GM12878 (cell line): ENCODE measurements at regions not wholly inside any gene's neighbourhood (a gene's known extent, or its start where the extent isn't known, plus 50 kb on each side); places are given as distances from the start of the nearest gene placed in this dataset.

Experiments used
- ATAC-seq: fragments of 200-7000 bp; cut with Tn5 transposase; 3 replicates; pipeline ENCODE4 v1.9.1; 2020; ENCODE audit warnings: mild to moderate bottlenecking, moderate library complexity
- BruUV-seq: library from RNA; stranded (reverse); fragments of 400-500 nt; replicated peaks from 2 replicates; lab custom pipeline; 2021; lab: Mats Ljungman, UMichigan
- CTCF ChIA-PET: fragments of 300-600 bp; sonication (Branson Sonifier 250); formaldehyde crosslinking; extraction: SDS; loops from one replicate; lab custom pipeline; 2021; ENCODE audit warnings: inconsistent platforms; lab: Yijun Ruan, JAX
- POLR2A ChIA-PET: fragments of 350-600 bp; formaldehyde crosslinking; extraction: SDS; loops from one replicate; lab custom pipeline; 2021; ENCODE audit warnings: inconsistent platforms; lab: Charles Lee
- RAD21 ChIA-PET: fragments of 300-600 bp; sonication (Branson Sonifier 250); formaldehyde crosslinking; loops from one replicate; lab custom pipeline; 2023; ENCODE audit warnings: antibody characterized with exemption; ENCODE audit not compliant: unreplicated experiment; lab: Charles Lee
- SMC1A ChIA-PET: fragments of 300-600 bp; sonication (Branson Sonifier 250); formaldehyde crosslinking; loops from one replicate; lab custom pipeline; 2023; ENCODE audit not compliant: unreplicated experiment, uncharacterized antibody; lab: Charles Lee
- DNase-seq: peaks from one replicate; pipeline ENCODE4 v3.0.0-alpha.2; 2011; ENCODE audit warnings: low read depth, low spot score
- FAIRE-seq: peaks from 3 replicates; lab custom pipeline; 2011; peaks lifted over from hg19 to GRCh38; lab: Jason Lieb, UNC
- H2AFZ ChIP-seq: 2 replicates; pipeline ENCODE4 v1.6.0; 2011; ENCODE audit warnings: low read depth, low read length, control low read depth; ENCODE audit not compliant: control insufficient read depth
- H3K27ac ChIP-seq: 2 replicates; pipeline ENCODE4 v1.5.1; 2011; ENCODE audit warnings: control low read depth; ENCODE audit not compliant: control insufficient read depth, insufficient read depth
- H3K27me3 ChIP-seq, 2 experiments: replicated peaks in 1 of 2; 2 replicates each; pipeline versions ENCODE4 v1.6.0 to v1.6.1; 2011; ENCODE audit warnings: low read length in 1 of 2; ENCODE audit not compliant: control insufficient read depth in 2 of 2, insufficient read depth in 2 of 2
- H3K36me3 ChIP-seq, 2 experiments: 2 replicates each; pipeline ENCODE4 v1.5.1; 2011; ENCODE audit warnings: low read length in 1 of 2; ENCODE audit not compliant: control insufficient read depth in 2 of 2, insufficient read depth in 2 of 2
- H3K4me1 ChIP-seq: 2 replicates; pipeline ENCODE4 v1.6.1; 2011; ENCODE audit warnings: mild to moderate bottlenecking, low read length, moderate library complexity, mixed read lengths; ENCODE audit not compliant: control insufficient read depth, insufficient read depth
- H3K4me2 ChIP-seq: 2 replicates; pipeline ENCODE4 v1.6.0; 2011; ENCODE audit warnings: control low read depth; ENCODE audit not compliant: control insufficient read depth, insufficient read depth
- H3K4me3 ChIP-seq: fragments of 200-600 bp; sonication (generic); 2 replicates; pipeline ENCODE4 v1.5.1; 2016
- H3K79me2 ChIP-seq: 2 replicates; pipeline ENCODE4 v1.6.0; 2011; ENCODE audit warnings: low read length; ENCODE audit not compliant: control insufficient read depth, insufficient read depth
- H3K9ac ChIP-seq: 2 replicates; pipeline ENCODE4 v1.8.0; 2011; ENCODE audit warnings: low read length, control low read depth, mixed read lengths; ENCODE audit not compliant: control insufficient read depth, insufficient read depth
- H3K9me3 ChIP-seq: replicated peaks from 3 replicates; pipeline ENCODE4 v1.5.1; 2011; ENCODE audit warnings: mild to moderate bottlenecking, low read length; ENCODE audit not compliant: control insufficient read depth, insufficient read depth
- H4K20me1 ChIP-seq: 2 replicates; pipeline ENCODE4 v1.6.0; 2011; ENCODE audit not compliant: control insufficient read depth, insufficient read depth
- BACH1 ChIP-seq: fragments of 450-650 bp; IDR thresholded peaks from 2 replicates; pipeline ENCODE4 v1.6.1; 2017; ENCODE audit warnings: mild to moderate bottlenecking, borderline replicate concordance
- CREM ChIP-seq: IDR thresholded peaks from 2 replicates; pipeline ENCODE4 v1.6.1; 2014; ENCODE audit warnings: antibody characterized with exemption, low read depth
- EGR1 ChIP-seq, 2 experiments: IDR thresholded peaks; 1 replicate in 1 of 2; 2 replicates in 1 of 2; pipeline ENCODE4 v1.6.1; 2011 to 2012; ENCODE audit warnings: low read depth in 2 of 2, low read length in 2 of 2, borderline replicate concordance in 1 of 2, mild to moderate bottlenecking in 1 of 2, moderate library complexity in 1 of 2
- HCFC1 ChIP-seq: fragments of 150-350 bp; IDR thresholded peaks from 2 replicates; pipeline ENCODE4 v1.6.1; 2014; ENCODE audit warnings: low read length
- MLLT1 ChIP-seq: fragments of 450-650 bp; IDR thresholded peaks from 2 replicates; pipeline ENCODE4 v1.6.1; 2016; ENCODE audit warnings: mild to moderate bottlenecking
- PML ChIP-seq: IDR thresholded peaks from 2 replicates; pipeline ENCODE4 v1.6.1; 2012; ENCODE audit warnings: low read length, inconsistent platforms
- SP1 ChIP-seq: IDR thresholded peaks from one replicate; pipeline ENCODE4 v1.6.1; 2011; ENCODE audit warnings: low read depth, low read length
- SPI1 ChIP-seq: IDR thresholded peaks from 2 replicates; pipeline ENCODE4 v1.6.1; 2011; ENCODE audit warnings: low read depth, mild to moderate bottlenecking, low read length, moderate library complexity, borderline replicate concordance; ENCODE audit not compliant: insufficient read depth
- STAT1 ChIP-seq: fragments of 450-650 bp; conservative IDR thresholded peaks from 2 replicates; pipeline ENCODE4 v1.6.1; 2014; ENCODE audit warnings: antibody characterized with exemption, mild to moderate bottlenecking
- TARDBP ChIP-seq: IDR thresholded peaks from 2 replicates; pipeline ENCODE4 v1.6.1; 2016; ENCODE audit warnings: borderline replicate concordance
- ZNF592 ChIP-seq: fragments of 450-650 bp; IDR thresholded peaks from 2 replicates; pipeline ENCODE4 v1.6.1; 2017; ENCODE audit warnings: mild to moderate bottlenecking, moderate library complexity
- WGBS: methylation state at CpG from one replicate; pipeline ENCODE4 v1.1.6; 2016; ENCODE audit warnings: low lambda C conversion rate; ENCODE audit not compliant: insufficient replicate concordance, insufficient coverage; ENCODE audit errors: missing lambda C conversion rate; 5-methylcytosine and 5-hydroxymethylcytosine counted together
- in situ Hi-C: fragments of 300-500 bp; cut with MboI; formaldehyde crosslinking; loops from 9 replicates; pipeline ENCODE4 v1.14.3; 2018; ENCODE audit warnings: mixed read lengths
- intact Hi-C: fragments of 100-400 bp; cut with micrococcal nuclease; formaldehyde crosslinking; loops from one replicate; pipeline ENCODE4 v1.14.2; 2022; ENCODE audit not compliant: unreplicated experiment
- TF ChIP-seq, protein P1 (sequence below): fragments of 450-650 bp; formaldehyde crosslinking; IDR thresholded peaks from 2 replicates; pipeline ENCODE4 v1.4.0; 2022; ENCODE audit warnings: mild to moderate bottlenecking, moderate library complexity
- TF ChIP-seq, protein P2 (sequence below): IDR thresholded peaks from 2 replicates; pipeline ENCODE4 v1.6.1; 2012; ENCODE audit warnings: low read depth, low read length, improper control_type of control experiment

DNA sequence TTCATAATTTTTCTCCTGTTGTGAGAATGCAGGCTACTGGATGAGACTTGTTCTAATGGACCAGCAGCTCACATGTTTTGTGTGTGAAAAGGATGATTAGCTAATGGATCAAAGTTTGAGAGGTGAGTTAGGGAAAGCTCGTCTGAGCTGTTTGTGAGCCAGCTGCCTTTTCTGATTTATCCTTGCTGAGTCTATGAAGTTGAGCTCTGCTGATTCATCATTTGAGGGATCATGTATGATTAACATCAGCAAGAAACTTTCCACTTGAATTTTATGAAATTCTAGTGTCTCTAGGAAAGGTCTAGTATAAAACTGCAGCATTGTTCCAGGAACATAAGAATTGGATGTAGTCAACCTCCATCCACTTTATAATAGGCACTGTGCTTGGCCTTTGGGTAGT lies 698.7 kb downstream of the NTRK3 start:
- FAIRE-seq = no peak
- no peak overlapping the region for H3K27ac ChIP-seq
- POLR2A ChIA-PET = no interaction called here
- no peak for TF ChIP-seq BACH1
- TF ChIP-seq EGR1 (IDR thresholded peaks at IDR 0.05; ENCODE audit: borderline replicate concordance in 1 of 2, low read depth in 2 of 2, low read length in 2 of 2) = no peak
- TF ChIP-seq, protein P1, sequence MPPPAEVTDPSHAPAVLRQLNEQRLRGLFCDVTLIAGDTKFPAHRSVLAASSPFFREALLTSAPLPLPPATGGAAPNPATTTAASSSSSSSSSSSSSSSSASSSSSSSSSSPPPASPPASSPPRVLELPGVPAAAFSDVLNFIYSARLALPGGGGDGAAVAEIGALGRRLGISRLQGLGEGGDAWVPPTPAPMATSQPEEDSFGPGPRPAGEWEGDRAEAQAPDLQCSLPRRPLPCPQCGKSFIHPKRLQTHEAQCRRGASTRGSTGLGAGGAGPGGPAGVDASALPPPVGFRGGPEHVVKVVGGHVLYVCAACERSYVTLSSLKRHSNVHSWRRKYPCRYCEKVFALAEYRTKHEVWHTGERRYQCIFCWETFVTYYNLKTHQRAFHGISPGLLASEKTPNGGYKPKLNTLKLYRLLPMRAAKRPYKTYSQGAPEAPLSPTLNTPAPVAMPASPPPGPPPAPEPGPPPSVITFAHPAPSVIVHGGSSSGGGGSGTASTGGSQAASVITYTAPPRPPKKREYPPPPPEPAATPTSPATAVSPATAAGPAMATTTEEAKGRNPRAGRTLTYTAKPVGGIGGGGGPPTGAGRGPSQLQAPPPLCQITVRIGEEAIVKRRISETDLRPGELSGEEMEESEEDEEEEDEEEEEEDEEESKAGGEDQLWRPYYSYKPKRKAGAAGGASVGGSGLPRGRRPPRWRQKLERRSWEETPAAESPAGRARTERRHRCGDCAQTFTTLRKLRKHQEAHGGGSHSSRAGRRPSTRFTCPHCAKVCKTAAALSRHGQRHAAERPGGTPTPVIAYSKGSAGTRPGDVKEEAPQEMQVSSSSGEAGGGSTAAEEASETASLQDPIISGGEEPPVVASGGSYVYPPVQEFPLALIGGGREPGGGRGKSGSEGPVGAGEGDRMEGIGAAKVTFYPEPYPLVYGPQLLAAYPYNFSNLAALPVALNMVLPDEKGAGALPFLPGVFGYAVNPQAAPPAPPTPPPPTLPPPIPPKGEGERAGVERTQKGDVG (CRISPR knock-in tag) = no peak
- TF ChIP-seq, protein P2, sequence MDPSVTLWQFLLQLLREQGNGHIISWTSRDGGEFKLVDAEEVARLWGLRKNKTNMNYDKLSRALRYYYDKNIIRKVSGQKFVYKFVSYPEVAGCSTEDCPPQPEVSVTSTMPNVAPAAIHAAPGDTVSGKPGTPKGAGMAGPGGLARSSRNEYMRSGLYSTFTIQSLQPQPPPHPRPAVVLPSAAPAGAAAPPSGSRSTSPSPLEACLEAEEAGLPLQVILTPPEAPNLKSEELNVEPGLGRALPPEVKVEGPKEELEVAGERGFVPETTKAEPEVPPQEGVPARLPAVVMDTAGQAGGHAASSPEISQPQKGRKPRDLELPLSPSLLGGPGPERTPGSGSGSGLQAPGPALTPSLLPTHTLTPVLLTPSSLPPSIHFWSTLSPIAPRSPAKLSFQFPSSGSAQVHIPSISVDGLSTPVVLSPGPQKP = no peak
- TF ChIP-seq MLLT1 = no peak
- TF ChIP-seq ZNF592 = no peak
- no peak for TF ChIP-seq CREM
- TF ChIP-seq PML = no peak
- no peak for TF ChIP-seq SPI1
- no peak for TF ChIP-seq STAT1
- no peak for TF ChIP-seq HCFC1
- TF ChIP-seq SP1 = no peak
- no peak for TF ChIP-seq TARDBP
- TF ChIP-seq, all 136 proteins: peak for 0
- no peaks in the 10 kb centered on the region for H3K27me3 ChIP-seq
- in situ Hi-C loops (no loop called here), intact Hi-C loops (no loop called here)
- H3K9me3 ChIP-seq = no peaks in the 10 kb centered on the region
- BruUV-seq = no TSS peak
- no peaks in the 10 kb centered on the region for H3K4me1 ChIP-seq
- RAD21 ChIA-PET = no interaction called here
- no peak for ATAC-seq
- CTCF ChIA-PET = interaction anchor here (0.6 kb wide), 1 partner anchor 47 kb away, joined by 3 read pairs; no protein-coding TSS in a partner anchor
- SMC1A ChIA-PET = interaction anchor here (1.1 kb wide), 1 partner anchor 38 kb away, joined by 3 read pairs; no protein-coding TSS in a partner anchor
- no peak overlapping the region for H2AFZ ChIP-seq
- no peak for DNase-seq
- H3K4me3 ChIP-seq = no peak overlapping the region
- H3K9ac ChIP-seq = no peak overlapping the region
- no peaks in the 10 kb centered on the region for H4K20me1 ChIP-seq
- WGBS = 0% methylated on average over 1 of the region's 1 CpG
- no peak overlapping the region for H3K4me2 ChIP-seq
- no peaks in the 10 kb centered on the region for H3K36me3 ChIP-seq
- H3K79me2 ChIP-seq = no peaks in the 10 kb centered on the region
